H1 (cell line): ENCODE measurements at regions not wholly inside any gene's neighbourhood (a gene's known extent, or its start where the extent isn't known, plus 50 kb on each side); places are given as distances from the start of the nearest gene placed in this dataset.

Experiments used
- CTCF ChIA-PET: fragments of 300-600 bp; sonication (Branson Sonifier 250); formaldehyde crosslinking; loops from one replicate; lab custom pipeline; 2021; ENCODE audit not compliant: partially characterized antibody; lab: Charles Lee
- POLR2A ChIA-PET: fragments of 300-600 bp; sonication (Branson Sonifier 250); formaldehyde crosslinking; loops from one replicate; lab custom pipeline; 2021; ENCODE audit warnings: inconsistent platforms; ENCODE audit not compliant: partially characterized antibody; lab: Charles Lee
- DNase-seq, 2 experiments: peaks; one replicate each; pipeline versions ENCODE4 v3.0.0 to v3.0.0-alpha.2; 2010 to 2022; ENCODE audit warnings: low spot score in 2 of 2, low read depth in 1 of 2, mixed read lengths in 1 of 2
- FAIRE-seq: peaks from 2 replicates; lab custom pipeline; 2011; peaks lifted over from hg19 to GRCh38; lab: Jason Lieb, UNC
- H2AFZ ChIP-seq: 2 replicates; pipeline ENCODE4 v1.8.1; 2012; ENCODE audit warnings: low read length, inconsistent platforms
- H2AK5ac ChIP-seq: 2 replicates; pipeline ENCODE4 v1.6.1; 2013; ENCODE audit warnings: low read depth, low read length
- H2BK120ac ChIP-seq: replicated peaks from 2 replicates; pipeline ENCODE3; 2013; ENCODE audit warnings: low read depth, low read length, inconsistent platforms
- H2BK12ac ChIP-seq: 2 replicates; pipeline ENCODE4 v1.6.1; 2013; ENCODE audit warnings: low read depth, low read length
- H2BK15ac ChIP-seq: 2 replicates; pipeline ENCODE4 v1.6.1; 2013; ENCODE audit warnings: low read length
- H2BK20ac ChIP-seq: 2 replicates; pipeline ENCODE4 v1.6.1; 2013; ENCODE audit warnings: low read length
- H2BK5ac ChIP-seq: 2 replicates; pipeline ENCODE4 v1.6.1; 2013; ENCODE audit warnings: low read depth, low read length
- H3K14ac ChIP-seq: 2 replicates; pipeline ENCODE4 v1.6.1; 2013; ENCODE audit warnings: inconsistent platforms; ENCODE audit not compliant: insufficient read length
- H3K18ac ChIP-seq: 2 replicates; pipeline ENCODE4 v1.6.1; 2013; ENCODE audit warnings: low read length; ENCODE audit errors: extremely low read depth
- H3K23ac ChIP-seq: 2 replicates; pipeline ENCODE4 v1.6.1; 2013; ENCODE audit warnings: inconsistent platforms; ENCODE audit not compliant: insufficient read length
- H3K23me2 ChIP-seq: 2 replicates; pipeline ENCODE4 v1.6.1; 2013; ENCODE audit warnings: low read depth, low read length
- H3K27ac ChIP-seq: 2 replicates; pipeline ENCODE4 v1.6.1; 2011; ENCODE audit warnings: low read depth, low read length, inconsistent platforms
- H3K27me3 ChIP-seq, 4 experiments: replicated peaks in 1 of 4; 1 replicate in 1 of 4; 2 replicates in 3 of 4; pipeline versions ENCODE4 v1.6.1 to v1.8.1; 2011 to 2013; ENCODE audit warnings: low read length in 3 of 4, mild to moderate bottlenecking in 3 of 4, inconsistent platforms in 2 of 4, mixed read lengths in 2 of 4, moderate library complexity in 1 of 4; ENCODE audit not compliant: control insufficient read depth in 3 of 4, insufficient read depth in 3 of 4; ENCODE audit errors: extremely low read depth in 1 of 4
- H3K36me3 ChIP-seq, 4 experiments: 2 replicates each; pipeline versions ENCODE4 v1.6.1 to v1.8.1; 2011 to 2013; ENCODE audit warnings: mild to moderate bottlenecking in 4 of 4, low read length in 3 of 4, moderate library complexity in 2 of 4, control low read depth in 1 of 4, inconsistent platforms in 1 of 4; ENCODE audit not compliant: insufficient read depth in 4 of 4, control insufficient read depth in 2 of 4
- H3K4ac ChIP-seq: replicated peaks from 2 replicates; pipeline ENCODE3; 2013; ENCODE audit warnings: low read length, low read depth, mixed read lengths, inconsistent platforms; ENCODE audit not compliant: insufficient read length
- H3K4me1 ChIP-seq, 4 experiments: replicated peaks in 1 of 4; 1 replicate in 1 of 4; 2 replicates in 3 of 4; pipeline versions ENCODE4 v1.6.1 to v1.8.1; 2011 to 2013; ENCODE audit warnings: low read length in 3 of 4, inconsistent platforms in 2 of 4, mixed read lengths in 1 of 4; ENCODE audit not compliant: insufficient read depth in 4 of 4, control insufficient read depth in 3 of 4
- H3K4me2 ChIP-seq, 2 experiments: 2 replicates each; pipeline versions ENCODE4 v1.6.1 to v1.8.1; 2011 to 2013; ENCODE audit warnings: low read depth in 2 of 2, low read length in 2 of 2, control low read depth in 1 of 2, inconsistent platforms in 1 of 2, mild to moderate bottlenecking in 1 of 2; ENCODE audit not compliant: insufficient read depth in 1 of 2
- H3K4me3 ChIP-seq, 4 experiments: fragments of 200-600, 300-600 bp in 1 of 4; sonication (generic), shearing (Covaris generic), sonication (Bioruptor Twin) in 1 of 4; 2 replicates each; pipeline versions ENCODE4 v1.5.1 to v1.8.1; 2011 to 2016; ENCODE audit warnings: low read length in 4 of 4, low read depth in 3 of 4, control low read depth in 2 of 4, inconsistent platforms in 2 of 4, mild to moderate bottlenecking in 2 of 4, mixed read lengths in 1 of 4, moderate library complexity in 1 of 4; ENCODE audit not compliant: insufficient read depth in 2 of 4; ENCODE audit errors: extremely low read depth in 1 of 4
- H3K56ac ChIP-seq: replicated peaks from 2 replicates; pipeline ENCODE3; 2013; ENCODE audit warnings: low read depth, mild to moderate bottlenecking, mixed read lengths, low read length, inconsistent platforms; ENCODE audit not compliant: insufficient read length
- H3K79me1 ChIP-seq: 2 replicates; pipeline ENCODE4 v1.6.1; 2013; ENCODE audit warnings: low read depth, low read length, control low read depth
- H3K79me2 ChIP-seq, 2 experiments: 2 replicates each; pipeline versions ENCODE4 v1.6.1 to v1.8.1; 2012 to 2013; ENCODE audit warnings: low read length in 2 of 2, mild to moderate bottlenecking in 2 of 2, inconsistent platforms in 1 of 2; ENCODE audit not compliant: insufficient read depth in 2 of 2, control insufficient read depth in 1 of 2
- H3K9ac ChIP-seq, 4 experiments: replicated peaks in 1 of 4; 1 replicate in 1 of 4; 2 replicates in 3 of 4; pipeline versions ENCODE4 v1.6.1 to v1.8.1; 2011 to 2013; ENCODE audit warnings: low read depth in 3 of 4, low read length in 3 of 4, control low read depth in 2 of 4, mild to moderate bottlenecking in 2 of 4, moderate library complexity in 2 of 4, inconsistent platforms in 1 of 4; ENCODE audit errors: extremely low read depth in 1 of 4
- H3K9me3 ChIP-seq, 2 experiments: 2 replicates each; pipeline versions ENCODE4 v1.6.1 to v1.8.1; 2012 to 2013; ENCODE audit warnings: mild to moderate bottlenecking in 2 of 2, moderate library complexity in 2 of 2, control low read depth in 1 of 2, inconsistent platforms in 1 of 2, low read depth in 1 of 2, low read length in 1 of 2, mixed read lengths in 1 of 2; ENCODE audit not compliant: insufficient read depth in 2 of 2
- H4K20me1 ChIP-seq, 2 experiments: replicated peaks in 1 of 2; 2 replicates each; pipeline versions ENCODE3 to v1.8.1; 2011 to 2013; ENCODE audit warnings: inconsistent platforms in 2 of 2, low read length in 2 of 2, mild to moderate bottlenecking in 1 of 2; ENCODE audit not compliant: insufficient read depth in 2 of 2, control insufficient read depth in 1 of 2
- H4K5ac ChIP-seq: 2 replicates; pipeline ENCODE4 v1.6.1; 2013; ENCODE audit warnings: low read length, low read depth, mixed read lengths, inconsistent platforms; ENCODE audit not compliant: insufficient read length
- H4K8ac ChIP-seq: 2 replicates; pipeline ENCODE4 v1.8.0; 2013; ENCODE audit warnings: mild to moderate bottlenecking, moderate library complexity, low read length, inconsistent platforms; ENCODE audit not compliant: insufficient read depth; ENCODE audit errors: extremely low read depth
- H4K91ac ChIP-seq: replicated peaks from 2 replicates; pipeline ENCODE3; 2013; ENCODE audit warnings: low read length, mixed read lengths, inconsistent platforms; ENCODE audit not compliant: insufficient read length
- GABPA ChIP-seq: IDR thresholded peaks from 2 replicates; pipeline ENCODE4 v1.6.1; 2011; ENCODE audit warnings: mild to moderate bottlenecking, low read length, moderate library complexity, borderline replicate concordance; ENCODE audit not compliant: insufficient read depth
- WGBS, 2 experiments: shearing (Covaris generic) in 1 of 2; methylation state at CpG; one replicate each; pipeline versions ENCODE4 v1.1.6 to v1.1.7; 2013 to 2015; ENCODE audit warnings: low lambda C conversion rate in 2 of 2, mixed read lengths in 2 of 2, inconsistent platforms in 1 of 2, low coverage in 1 of 2, missing lambda C conversion rate in 1 of 2; ENCODE audit not compliant: insufficient replicate concordance in 2 of 2, insufficient coverage in 1 of 2, insufficient read length in 1 of 2; ENCODE audit errors: extremely low coverage in 1 of 2, missing lambda C conversion rate in 1 of 2; 5-methylcytosine and 5-hydroxymethylcytosine counted together

GRCh38 chr15:31831596-31831995, 198.7 kb upstream of the CHRNA7 start:
- no peaks in the 10 kb centered on the region for H3K79me2 ChIP-seq
- H3K27ac ChIP-seq: no peak overlapping the region
- H4K5ac ChIP-seq: no peak overlapping the region
- no peak overlapping the region for H2BK20ac ChIP-seq
- H3K9ac ChIP-seq: no peak overlapping the region
- no peak overlapping the region for H3K4me3 ChIP-seq
- no peak overlapping the region for H3K18ac ChIP-seq
- H3K4ac ChIP-seq: no peak overlapping the region
- no peak overlapping the region for H2BK5ac ChIP-seq
- H3K4me1 ChIP-seq: no peaks in the 10 kb centered on the region
- no peaks in the 10 kb centered on the region; the same call in 1 of the 2 replicates for H3K23me2 ChIP-seq
- TF ChIP-seq GABPA: no peak
- TF ChIP-seq, all 59 proteins: peak for 0
- no peaks in the 10 kb centered on the region for H3K27me3 ChIP-seq
- H4K91ac ChIP-seq: no peak overlapping the region
- H4K20me1 ChIP-seq: no peaks in the 10 kb centered on the region
- H2AK5ac ChIP-seq: no peak overlapping the region
- no peak for DNase-seq
- no peak overlapping the region for H2BK12ac ChIP-seq
- H3K9me3 ChIP-seq: peaks cover 6 to 8% of the 10 kb centered on the region in 2 experiments; a peak in 1 of 4 replicates
- H3K79me1 ChIP-seq: no peaks in the 10 kb centered on the region
- ChIA-PET POLR2A (no interaction called here), CTCF (no interaction called here)
- WGBS, 2 experiments: 94% methylated on average over 10 of the region's 10 CpGs; no CpG with 5 or more reads in 1 of the 2 experiments
- H3K14ac ChIP-seq: no peak overlapping the region
- H2BK15ac ChIP-seq: no peak overlapping the region
- no peak overlapping the region for H2BK120ac ChIP-seq
- no peak overlapping the region for H4K8ac ChIP-seq
- no peak for FAIRE-seq
- H3K56ac ChIP-seq: no peak overlapping the region
- H3K36me3 ChIP-seq: no peaks in the 10 kb centered on the region
- H3K23ac ChIP-seq: no peak overlapping the region
- no peak overlapping the region for H3K4me2 ChIP-seq
- H2AFZ ChIP-seq: no peak overlapping the region
